ENCODE measurements at regions not wholly inside any gene's neighbourhood (a gene's known extent, or its start where the extent isn't known, plus 50 kb on each side); places are given as distances from the start of the nearest gene placed in this dataset.

GRCh38 chr9:95769909-95770433 lies 105.5 kb upstream of the ERCC6L2 start:
- TF ChIP-seq, protein P1, sequence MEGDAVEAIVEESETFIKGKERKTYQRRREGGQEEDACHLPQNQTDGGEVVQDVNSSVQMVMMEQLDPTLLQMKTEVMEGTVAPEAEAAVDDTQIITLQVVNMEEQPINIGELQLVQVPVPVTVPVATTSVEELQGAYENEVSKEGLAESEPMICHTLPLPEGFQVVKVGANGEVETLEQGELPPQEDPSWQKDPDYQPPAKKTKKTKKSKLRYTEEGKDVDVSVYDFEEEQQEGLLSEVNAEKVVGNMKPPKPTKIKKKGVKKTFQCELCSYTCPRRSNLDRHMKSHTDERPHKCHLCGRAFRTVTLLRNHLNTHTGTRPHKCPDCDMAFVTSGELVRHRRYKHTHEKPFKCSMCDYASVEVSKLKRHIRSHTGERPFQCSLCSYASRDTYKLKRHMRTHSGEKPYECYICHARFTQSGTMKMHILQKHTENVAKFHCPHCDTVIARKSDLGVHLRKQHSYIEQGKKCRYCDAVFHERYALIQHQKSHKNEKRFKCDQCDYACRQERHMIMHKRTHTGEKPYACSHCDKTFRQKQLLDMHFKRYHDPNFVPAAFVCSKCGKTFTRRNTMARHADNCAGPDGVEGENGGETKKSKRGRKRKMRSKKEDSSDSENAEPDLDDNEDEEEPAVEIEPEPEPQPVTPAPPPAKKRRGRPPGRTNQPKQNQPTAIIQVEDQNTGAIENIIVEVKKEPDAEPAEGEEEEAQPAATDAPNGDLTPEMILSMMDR (IDR thresholded peaks at IDR 0.05; ENCODE audit: control extremely low read depth, extremely low read depth): no peak
- ATAC-seq (ENCODE audit: insufficient read depth, low FRiP score): no peak

GRCh38 chr9:95769473-95769872 lies 106.0 kb upstream of the ERCC6L2 start:
- peaks cover 0 to 58% (median 21%) of the 10 kb centered on the region in 5 donors for H3K4me1 ChIP-seq (ENCODE audit: control insufficient read depth in 5 of 5, insufficient read depth in 5 of 5, low read length in 5 of 5)
- 92 to 97% methylated on average over 2 of the region's 2 CpGs for WGBS, 2 donors
- H3K9ac ChIP-seq (ENCODE audit: insufficient read depth in 1 of 2, low read length in 2 of 2): no peak overlapping the region
- no peak overlapping the region for H3K27ac ChIP-seq (ENCODE audit: low read depth in 1 of 2, low read length in 1 of 2)
- ATAC-seq (ENCODE audit: insufficient read depth, low FRiP score): no peak
- H3K4me3 ChIP-seq: no peak overlapping the region
- no peaks in the 10 kb centered on the region for H3K36me3 ChIP-seq (ENCODE audit: control insufficient read depth in 4 of 4, insufficient read depth in 4 of 4, low read length in 4 of 4)
- H3K9me3 ChIP-seq (ENCODE audit: control insufficient read depth in 4 of 4, insufficient read depth in 3 of 4, low read length in 3 of 4): no peaks in the 10 kb centered on the region
- DNase-seq: no peak
- TF ChIP-seq, protein P1 (IDR thresholded peaks at IDR 0.05; ENCODE audit: control extremely low read depth, extremely low read depth): no peak
- no peaks in the 10 kb centered on the region for H3K27me3 ChIP-seq (ENCODE audit: control insufficient read depth in 3 of 3, insufficient read depth in 3 of 3, low read length in 2 of 3)

More at GRCh38 chr9:95769909-95770433, 105.5 kb upstream of the ERCC6L2 start:
- H3K27ac ChIP-seq (ENCODE audit: low read depth in 1 of 2, low read length in 1 of 2): no peak overlapping the region
- H3K9ac ChIP-seq (ENCODE audit: insufficient read depth in 1 of 2, low read length in 2 of 2): peak overlapping the region in 1 of 2 donors; percentile 26
- no peaks in the 10 kb centered on the region for H3K9me3 ChIP-seq (ENCODE audit: control insufficient read depth in 4 of 4, insufficient read depth in 3 of 4, low read length in 3 of 4)
- H3K4me3 ChIP-seq: no peak overlapping the region
- no peak for DNase-seq
- H3K27me3 ChIP-seq (ENCODE audit: control insufficient read depth in 3 of 3, insufficient read depth in 3 of 3, low read length in 2 of 3): no peaks in the 10 kb centered on the region
- 87 to 93% methylated on average over 6 of the region's 6 CpGs for WGBS, 2 donors
- H3K4me1 ChIP-seq (ENCODE audit: control insufficient read depth in 5 of 5, insufficient read depth in 5 of 5, low read length in 5 of 5): peaks cover 0 to 56% (median 21%) of the 10 kb centered on the region in 5 donors
- no peaks in the 10 kb centered on the region for H3K36me3 ChIP-seq (ENCODE audit: control insufficient read depth in 4 of 4, insufficient read depth in 4 of 4, low read length in 4 of 4)

- ATAC-seq (ENCODE audit: insufficient read depth, low FRiP score): no peak
- 85 to 92% methylated on average over 4 of the region's 4 CpGs for WGBS, 2 donors
These were observed 108.6 kb upstream of the ERCC6L2 start for GRCh38 chr9:95766906-95767305.

More at GRCh38 chr9:95766906-95767305, 108.6 kb upstream of the ERCC6L2 start:
- Histone ChIP-seq H3K27me3 (ENCODE audit: control insufficient read depth in 3 of 3, insufficient read depth in 3 of 3, low read length in 2 of 3) (no peaks in the 10 kb centered on the region), H3K9me3 (ENCODE audit: control insufficient read depth in 4 of 4, insufficient read depth in 3 of 4, low read length in 3 of 4) (no peaks in the 10 kb centered on the region), H3K27ac (ENCODE audit: low read depth in 1 of 2, low read length in 1 of 2) (no peak overlapping the region), H3K36me3 (ENCODE audit: control insufficient read depth in 4 of 4, insufficient read depth in 4 of 4, low read length in 4 of 4) (no peaks in the 10 kb centered on the region), H3K9ac (ENCODE audit: insufficient read depth in 1 of 2, low read length in 2 of 2) (no peak overlapping the region), H3K4me1 (ENCODE audit: control insufficient read depth in 5 of 5, insufficient read depth in 5 of 5, low read length in 5 of 5) (peaks cover 0 to 48% (median 19%) of the 10 kb centered on the region in 5 donors), H3K4me3 (no peak overlapping the region)
- peak in 1 of 3 donors; percentile 47 for DNase-seq
- TF ChIP-seq, protein P1 (IDR thresholded peaks at IDR 0.05; ENCODE audit: control extremely low read depth, extremely low read depth): no peak
